HCEC 1CT (cell line): ENCODE measurements at regions not wholly inside any gene's neighbourhood (a gene's known extent, or its start where the extent isn't known, plus 50 kb on each side); places are given as distances from the start of the nearest gene placed in this dataset.
"Not testable (repeated sequence)": the region's sequence is repeated elsewhere in the genome, so short reads cannot be mapped to it uniquely, and the experiment has no call there.

Experiments used
- DNase-seq: peaks from one replicate; pipeline ENCODE4 v3.0.0-alpha.2; 2017

- DNase-seq = no peak
These were observed 290.2 kb downstream of the SPATA17 start for GRCh38 chr1:217921126-217921904.

GRCh38 chr1:217924924-217925323, 293.8 kb downstream of the SPATA17 start:
- no peak for DNase-seq

GRCh38 chr1:217929213-217929885, 298.2 kb downstream of the SPATA17 start:
- no peak for DNase-seq

- no peak for DNase-seq
These were observed 312.2 kb downstream of the SPATA17 start for GRCh38 chr1:217943361-217943760.

- DNase-seq = no peak
These were observed 313.4 kb downstream of the SPATA17 start for GRCh38 chr1:217944550-217944949.

GRCh38 chr1:217946511-217946910, 315.4 kb downstream of the SPATA17 start:
- DNase-seq = no peak

GRCh38 chr1:217948741-217949140, 317.6 kb downstream of the SPATA17 start:
- no peak for DNase-seq

- no peak for DNase-seq
These were observed 322.2 kb downstream of the SPATA17 start for GRCh38 chr1:217953330-217953729.

GRCh38 chr1:217953922-217954321, 322.8 kb downstream of the SPATA17 start:
- no peak for DNase-seq

GRCh38 chr1:217955723-217956122, 324.6 kb downstream of the SPATA17 start:
- DNase-seq = no peak

- DNase-seq = no peak
These were observed 319.8 kb upstream of the RRP15 start for GRCh38 chr1:217965156-217965786.

- DNase-seq = no peak
These were observed 317.0 kb upstream of the RRP15 start for GRCh38 chr1:217968085-217968484.

- no peak for DNase-seq
These were observed 315.7 kb upstream of the RRP15 start for GRCh38 chr1:217969428-217969827.

- no peak for DNase-seq
These were observed 307.1 kb upstream of the RRP15 start for GRCh38 chr1:217977943-217978342.

GRCh38 chr1:217981430-217981829, 303.7 kb upstream of the RRP15 start:
- no peak for DNase-seq

- no peak for DNase-seq
These were observed 302.6 kb upstream of the RRP15 start for GRCh38 chr1:217982331-217983050.

GRCh38 chr1:217983051-217983375, 302.1 kb upstream of the RRP15 start:
- DNase-seq = no peak

- no peak for DNase-seq
These were observed 299.5 kb upstream of the RRP15 start for GRCh38 chr1:217985641-217986040.

GRCh38 chr1:217989510-217989909, 295.6 kb upstream of the RRP15 start:
- DNase-seq = no peak

- no peak for DNase-seq
These were observed 291.7 kb upstream of the RRP15 start for GRCh38 chr1:217993439-217993838.

GRCh38 chr1:218008296-218008695, 276.8 kb upstream of the RRP15 start:
- not testable (repeated sequence) for DNase-seq

GRCh38 chr1:218015106-218015505, 270.0 kb upstream of the RRP15 start:
- DNase-seq = not testable (repeated sequence)

- DNase-seq = no peak
These were observed 260.8 kb upstream of the RRP15 start for GRCh38 chr1:218024211-218024720.
